ENCODE measurements at regions not wholly inside any gene's neighbourhood (a gene's known extent, or its start where the extent isn't known, plus 50 kb on each side); places are given as distances from the start of the nearest gene placed in this dataset.
"Not testable (repeated sequence)": the region's sequence is repeated elsewhere in the genome, so short reads cannot be mapped to it uniquely, and the experiment has no call there.

- DNase-seq (ENCODE audit: low read depth) = peak; percentile 39
These were observed 395.8 kb downstream of the LNPK start for GRCh38 chr2:175606010-175606841.

- DNase-seq (ENCODE audit: low read depth) = no peak
These were observed 396.4 kb downstream of the LNPK start for GRCh38 chr2:175605640-175606009.

GRCh38 chr2:175601969-175602368 lies 400.1 kb downstream of the LNPK start:
- no peak for DNase-seq (ENCODE audit: low read depth)

- DNase-seq (ENCODE audit: low read depth) = peak; percentile 77
These were observed 401.9 kb downstream of the LNPK start for GRCh38 chr2:175599966-175600831.

GRCh38 chr2:175597286-175597685 lies 404.8 kb downstream of the LNPK start:
- DNase-seq (ENCODE audit: low read depth) = no peak

- DNase-seq (ENCODE audit: low read depth) = no peak
These were observed 406.9 kb downstream of the LNPK start for GRCh38 chr2:175595139-175595538.

- not testable (repeated sequence) for DNase-seq (ENCODE audit: low read depth)
These were observed 408.2 kb downstream of the LNPK start for GRCh38 chr2:175593686-175594525.

- DNase-seq (ENCODE audit: low read depth) = not testable (repeated sequence)
These were observed 406.7 kb upstream of the ATP5MC3 start for GRCh38 chr2:175588213-175588612.

GRCh38 chr2:175585496-175585895 lies 404.0 kb upstream of the ATP5MC3 start:
- no peak for DNase-seq (ENCODE audit: low read depth)

- no peak for DNase-seq (ENCODE audit: low read depth)
These were observed 399.1 kb upstream of the ATP5MC3 start for GRCh38 chr2:175580652-175581051.

- no peak for DNase-seq (ENCODE audit: low read depth)
These were observed 398.1 kb upstream of the ATP5MC3 start for GRCh38 chr2:175579646-175580045.

- DNase-seq (ENCODE audit: low read depth) = no peak
These were observed 396.0 kb upstream of the ATP5MC3 start for GRCh38 chr2:175577368-175577970.

GRCh38 chr2:175576875-175577274 lies 395.4 kb upstream of the ATP5MC3 start:
- DNase-seq (ENCODE audit: low read depth) = no peak

GRCh38 chr2:175576270-175576669 lies 394.8 kb upstream of the ATP5MC3 start:
- DNase-seq (ENCODE audit: low read depth) = no peak

- DNase-seq (ENCODE audit: low read depth) = no peak
These were observed 394.1 kb upstream of the ATP5MC3 start for GRCh38 chr2:175575346-175576258.

- DNase-seq (ENCODE audit: low read depth) = no peak
These were observed 392.6 kb upstream of the ATP5MC3 start for GRCh38 chr2:175574069-175574468.

- DNase-seq (ENCODE audit: low read depth) = no peak
These were observed 389.7 kb upstream of the ATP5MC3 start for GRCh38 chr2:175571078-175571653.

GRCh38 chr2:175568109-175568730 lies 386.7 kb upstream of the ATP5MC3 start:
- DNase-seq (ENCODE audit: low read depth) = no peak

- DNase-seq (ENCODE audit: low read depth) = no peak
These were observed 386.0 kb upstream of the ATP5MC3 start for GRCh38 chr2:175567435-175568061.
